ENCODE measurements at regions not wholly inside any gene's neighbourhood (a gene's known extent, or its start where the extent isn't known, plus 50 kb on each side); places are given as distances from the start of the nearest gene placed in this dataset.

DNA sequence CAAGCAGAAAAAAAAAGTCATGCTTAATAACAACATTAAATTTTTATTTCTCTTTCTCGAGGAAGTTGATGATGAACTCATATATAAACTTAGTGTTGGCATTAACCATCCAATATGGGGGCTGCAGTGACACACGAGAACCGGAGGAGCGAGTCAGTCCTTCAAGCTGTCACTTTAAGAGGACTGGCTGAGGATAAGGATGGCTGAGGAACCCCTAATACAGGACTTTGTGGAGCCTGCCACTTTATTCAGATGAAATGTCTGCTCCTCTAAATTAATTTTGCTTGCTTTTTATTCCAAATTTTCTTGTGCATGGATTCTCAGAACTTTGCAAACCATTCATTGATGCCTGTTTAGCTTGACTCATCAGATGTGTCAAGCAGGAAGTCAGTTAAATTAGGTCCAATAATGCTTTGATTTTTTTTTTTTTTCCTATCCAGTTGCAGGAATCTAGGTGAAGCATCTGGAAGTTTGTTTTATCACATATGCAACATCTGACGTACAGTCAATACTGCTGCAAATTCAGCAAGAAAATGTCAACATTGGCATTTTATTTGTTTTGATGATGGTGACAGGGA is 144.2 kb upstream of the COL5A1 start:
- no peak for ATAC-seq
- TF ChIP-seq PPARA (CRISPR knock-in tag; IDR thresholded peaks at IDR 0.05; ENCODE audit: borderline replicate concordance): no peak
- TF ChIP-seq TCF4 (CRISPR knock-in tag; IDR thresholded peaks at IDR 0.05; ENCODE audit: borderline replicate concordance): no peak
- no peak for TF ChIP-seq ZNF70 (CRISPR knock-in tag; IDR thresholded peaks at IDR 0.05)
- TF ChIP-seq BACH2 (CRISPR knock-in tag; IDR thresholded peaks at IDR 0.05; ENCODE audit: borderline replicate concordance): no peak
- TF ChIP-seq ZFP3 (CRISPR knock-in tag; IDR thresholded peaks at IDR 0.05): no peak
- TF ChIP-seq, protein P1, sequence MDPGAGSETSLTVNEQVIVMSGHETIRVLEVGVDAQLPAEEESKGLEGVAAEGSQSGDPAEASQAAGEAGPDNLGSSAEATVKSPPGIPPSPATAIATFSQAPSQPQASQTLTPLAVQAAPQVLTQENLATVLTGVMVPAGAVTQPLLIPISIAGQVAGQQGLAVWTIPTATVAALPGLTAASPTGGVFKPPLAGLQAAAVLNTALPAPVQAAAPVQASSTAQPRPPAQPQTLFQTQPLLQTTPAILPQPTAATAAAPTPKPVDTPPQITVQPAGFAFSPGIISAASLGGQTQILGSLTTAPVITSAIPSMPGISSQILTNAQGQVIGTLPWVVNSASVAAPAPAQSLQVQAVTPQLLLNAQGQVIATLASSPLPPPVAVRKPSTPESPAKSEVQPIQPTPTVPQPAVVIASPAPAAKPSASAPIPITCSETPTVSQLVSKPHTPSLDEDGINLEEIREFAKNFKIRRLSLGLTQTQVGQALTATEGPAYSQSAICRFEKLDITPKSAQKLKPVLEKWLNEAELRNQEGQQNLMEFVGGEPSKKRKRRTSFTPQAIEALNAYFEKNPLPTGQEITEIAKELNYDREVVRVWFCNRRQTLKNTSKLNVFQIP (CRISPR knock-in tag; IDR thresholded peaks at IDR 0.05; ENCODE audit: borderline replicate concordance, low read depth): no peak
- no peak for TF ChIP-seq ZFP30 (CRISPR knock-in tag; IDR thresholded peaks at IDR 0.05)

DNA sequence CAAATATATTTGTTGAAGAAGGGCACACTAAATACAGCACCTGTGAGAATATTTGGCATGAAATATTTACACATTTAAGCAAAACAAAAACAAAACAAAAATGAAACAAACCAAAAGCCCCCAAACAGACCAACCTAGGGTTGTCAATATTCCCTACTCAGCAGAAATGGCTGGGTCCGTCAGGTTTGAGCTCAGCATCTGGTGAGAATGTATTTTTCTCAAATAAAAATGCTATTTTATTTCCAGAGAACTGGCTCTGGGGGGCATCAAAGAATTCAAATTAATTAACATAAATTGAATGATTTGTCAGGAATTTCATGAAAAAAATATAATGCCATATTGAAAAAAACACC is 142.8 kb upstream of the COL5A1 start:
- no peak for ATAC-seq
- TF ChIP-seq, protein P1 (CRISPR knock-in tag; IDR thresholded peaks at IDR 0.05; ENCODE audit: borderline replicate concordance, low read depth): no peak
- TF ChIP-seq, protein P2, sequence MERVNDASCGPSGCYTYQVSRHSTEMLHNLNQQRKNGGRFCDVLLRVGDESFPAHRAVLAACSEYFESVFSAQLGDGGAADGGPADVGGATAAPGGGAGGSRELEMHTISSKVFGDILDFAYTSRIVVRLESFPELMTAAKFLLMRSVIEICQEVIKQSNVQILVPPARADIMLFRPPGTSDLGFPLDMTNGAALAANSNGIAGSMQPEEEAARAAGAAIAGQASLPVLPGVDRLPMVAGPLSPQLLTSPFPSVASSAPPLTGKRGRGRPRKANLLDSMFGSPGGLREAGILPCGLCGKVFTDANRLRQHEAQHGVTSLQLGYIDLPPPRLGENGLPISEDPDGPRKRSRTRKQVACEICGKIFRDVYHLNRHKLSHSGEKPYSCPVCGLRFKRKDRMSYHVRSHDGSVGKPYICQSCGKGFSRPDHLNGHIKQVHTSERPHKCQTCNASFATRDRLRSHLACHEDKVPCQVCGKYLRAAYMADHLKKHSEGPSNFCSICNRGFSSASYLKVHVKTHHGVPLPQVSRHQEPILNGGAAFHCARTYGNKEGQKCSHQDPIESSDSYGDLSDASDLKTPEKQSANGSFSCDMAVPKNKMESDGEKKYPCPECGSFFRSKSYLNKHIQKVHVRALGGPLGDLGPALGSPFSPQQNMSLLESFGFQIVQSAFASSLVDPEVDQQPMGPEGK (CRISPR knock-in tag; IDR thresholded peaks at IDR 0.05; ENCODE audit: borderline replicate concordance): no peak
- TF ChIP-seq ZNF565 (CRISPR knock-in tag; conservative IDR thresholded peaks at IDR 0.05; ENCODE audit: low read depth): no peak
- no peak for TF ChIP-seq BACH2 (CRISPR knock-in tag; IDR thresholded peaks at IDR 0.05; ENCODE audit: borderline replicate concordance)
- no peak for TF ChIP-seq CSDC2 (CRISPR knock-in tag; IDR thresholded peaks at IDR 0.05)
- no peak for TF ChIP-seq ZNF70 (CRISPR knock-in tag; IDR thresholded peaks at IDR 0.05)
- TF ChIP-seq, protein P3, sequence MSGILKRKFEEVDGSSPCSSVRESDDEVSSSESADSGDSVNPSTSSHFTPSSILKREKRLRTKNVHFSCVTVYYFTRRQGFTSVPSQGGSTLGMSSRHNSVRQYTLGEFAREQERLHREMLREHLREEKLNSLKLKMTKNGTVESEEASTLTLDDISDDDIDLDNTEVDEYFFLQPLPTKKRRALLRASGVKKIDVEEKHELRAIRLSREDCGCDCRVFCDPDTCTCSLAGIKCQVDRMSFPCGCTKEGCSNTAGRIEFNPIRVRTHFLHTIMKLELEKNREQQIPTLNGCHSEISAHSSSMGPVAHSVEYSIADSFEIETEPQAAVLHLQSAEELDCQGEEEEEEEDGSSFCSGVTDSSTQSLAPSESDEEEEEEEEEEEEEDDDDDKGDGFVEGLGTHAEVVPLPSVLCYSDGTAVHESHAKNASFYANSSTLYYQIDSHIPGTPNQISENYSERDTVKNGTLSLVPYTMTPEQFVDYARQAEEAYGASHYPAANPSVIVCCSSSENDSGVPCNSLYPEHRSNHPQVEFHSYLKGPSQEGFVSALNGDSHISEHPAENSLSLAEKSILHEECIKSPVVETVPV (CRISPR knock-in tag; IDR thresholded peaks at IDR 0.05): no peak
- TF ChIP-seq TOX (CRISPR knock-in tag; IDR thresholded peaks at IDR 0.05; ENCODE audit: borderline replicate concordance): no peak
- TF ChIP-seq GLIS3 (CRISPR knock-in tag; IDR thresholded peaks at IDR 0.05): no peak
- no peak for TF ChIP-seq ZFP3 (CRISPR knock-in tag; IDR thresholded peaks at IDR 0.05)
- TF ChIP-seq ISL1 (CRISPR knock-in tag; IDR thresholded peaks at IDR 0.05): no peak
- TF ChIP-seq SNAI2 (CRISPR knock-in tag; IDR thresholded peaks at IDR 0.05): no peak
- TF ChIP-seq, protein P4, sequence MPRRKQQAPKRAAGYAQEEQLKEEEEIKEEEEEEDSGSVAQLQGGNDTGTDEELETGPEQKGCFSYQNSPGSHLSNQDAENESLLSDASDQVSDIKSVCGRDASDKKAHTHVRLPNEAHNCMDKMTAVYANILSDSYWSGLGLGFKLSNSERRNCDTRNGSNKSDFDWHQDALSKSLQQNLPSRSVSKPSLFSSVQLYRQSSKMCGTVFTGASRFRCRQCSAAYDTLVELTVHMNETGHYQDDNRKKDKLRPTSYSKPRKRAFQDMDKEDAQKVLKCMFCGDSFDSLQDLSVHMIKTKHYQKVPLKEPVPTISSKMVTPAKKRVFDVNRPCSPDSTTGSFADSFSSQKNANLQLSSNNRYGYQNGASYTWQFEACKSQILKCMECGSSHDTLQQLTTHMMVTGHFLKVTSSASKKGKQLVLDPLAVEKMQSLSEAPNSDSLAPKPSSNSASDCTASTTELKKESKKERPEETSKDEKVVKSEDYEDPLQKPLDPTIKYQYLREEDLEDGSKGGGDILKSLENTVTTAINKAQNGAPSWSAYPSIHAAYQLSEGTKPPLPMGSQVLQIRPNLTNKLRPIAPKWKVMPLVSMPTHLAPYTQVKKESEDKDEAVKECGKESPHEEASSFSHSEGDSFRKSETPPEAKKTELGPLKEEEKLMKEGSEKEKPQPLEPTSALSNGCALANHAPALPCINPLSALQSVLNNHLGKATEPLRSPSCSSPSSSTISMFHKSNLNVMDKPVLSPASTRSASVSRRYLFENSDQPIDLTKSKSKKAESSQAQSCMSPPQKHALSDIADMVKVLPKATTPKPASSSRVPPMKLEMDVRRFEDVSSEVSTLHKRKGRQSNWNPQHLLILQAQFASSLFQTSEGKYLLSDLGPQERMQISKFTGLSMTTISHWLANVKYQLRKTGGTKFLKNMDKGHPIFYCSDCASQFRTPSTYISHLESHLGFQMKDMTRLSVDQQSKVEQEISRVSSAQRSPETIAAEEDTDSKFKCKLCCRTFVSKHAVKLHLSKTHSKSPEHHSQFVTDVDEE (CRISPR knock-in tag; IDR thresholded peaks at IDR 0.05): no peak
- TF ChIP-seq ESRRG (CRISPR knock-in tag; IDR thresholded peaks at IDR 0.05): no peak
- no peak for TF ChIP-seq ARNTL (CRISPR knock-in tag; IDR thresholded peaks at IDR 0.05; ENCODE audit: borderline replicate concordance, low read depth)
- no peak for TF ChIP-seq ZNF8 (CRISPR knock-in tag; IDR thresholded peaks at IDR 0.05)
- no peak for TF ChIP-seq TCF4 (CRISPR knock-in tag; IDR thresholded peaks at IDR 0.05; ENCODE audit: borderline replicate concordance)
- TF ChIP-seq, protein P5, sequence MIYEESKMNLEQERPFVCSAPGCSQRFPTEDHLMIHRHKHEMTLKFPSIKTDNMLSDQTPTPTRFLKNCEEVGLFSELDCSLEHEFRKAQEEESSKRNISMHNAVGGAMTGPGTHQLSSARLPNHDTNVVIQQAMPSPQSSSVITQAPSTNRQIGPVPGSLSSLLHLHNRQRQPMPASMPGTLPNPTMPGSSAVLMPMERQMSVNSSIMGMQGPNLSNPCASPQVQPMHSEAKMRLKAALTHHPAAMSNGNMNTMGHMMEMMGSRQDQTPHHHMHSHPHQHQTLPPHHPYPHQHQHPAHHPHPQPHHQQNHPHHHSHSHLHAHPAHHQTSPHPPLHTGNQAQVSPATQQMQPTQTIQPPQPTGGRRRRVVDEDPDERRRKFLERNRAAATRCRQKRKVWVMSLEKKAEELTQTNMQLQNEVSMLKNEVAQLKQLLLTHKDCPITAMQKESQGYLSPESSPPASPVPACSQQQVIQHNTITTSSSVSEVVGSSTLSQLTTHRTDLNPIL (CRISPR knock-in tag; IDR thresholded peaks at IDR 0.05; ENCODE audit: low read depth): no peak
- no peak for TF ChIP-seq RARB (CRISPR knock-in tag; IDR thresholded peaks at IDR 0.05)
- TF ChIP-seq ZFP30 (CRISPR knock-in tag; IDR thresholded peaks at IDR 0.05): no peak

All from SK-N-SH treated with all-trans-retinoic acid at 6 μM for 48 hours (cell line).